ENCODE measurements at regions not wholly inside any gene's neighbourhood (a gene's known extent, or its start where the extent isn't known, plus 50 kb on each side); places are given as distances from the start of the nearest gene placed in this dataset.
"Not testable (repeated sequence)": the region's sequence is repeated elsewhere in the genome, so short reads cannot be mapped to it uniquely, and the experiment has no call there.

DNA sequence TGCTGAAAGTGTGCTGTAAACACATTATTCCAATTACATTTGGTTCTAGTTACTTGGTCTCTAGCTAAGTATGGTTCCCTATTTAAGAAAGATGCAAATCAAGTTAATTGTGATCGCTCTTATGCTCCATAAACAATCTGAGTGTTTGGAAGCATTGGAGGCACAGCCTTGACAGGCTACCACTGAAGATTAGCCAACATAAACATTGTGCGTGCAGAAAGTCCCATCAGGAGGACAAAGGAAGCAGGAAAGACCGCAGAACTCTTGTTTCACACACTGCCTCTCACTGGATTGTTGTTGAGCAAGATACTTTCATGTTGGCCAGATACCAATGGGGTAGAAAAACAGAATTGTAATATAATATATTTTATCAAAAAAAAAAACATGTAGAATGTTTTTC, 814.4 kb downstream of the EFNB2 start:
- H3K4me3 Mint-ChIP-seq: no peak overlapping the region
- H3K27ac Mint-ChIP-seq: no peak overlapping the region
- no peaks in the 10 kb centered on the region for H3K4me1 Mint-ChIP-seq (ENCODE audit: low read depth)
- H3K9me3 Mint-ChIP-seq: no peaks in the 10 kb centered on the region
- no peaks in the 10 kb centered on the region for H3K27me3 Mint-ChIP-seq
- DNase-seq: no peak
- no peaks in the 10 kb centered on the region for H3K36me3 Mint-ChIP-seq (ENCODE audit: low read depth)

DNA sequence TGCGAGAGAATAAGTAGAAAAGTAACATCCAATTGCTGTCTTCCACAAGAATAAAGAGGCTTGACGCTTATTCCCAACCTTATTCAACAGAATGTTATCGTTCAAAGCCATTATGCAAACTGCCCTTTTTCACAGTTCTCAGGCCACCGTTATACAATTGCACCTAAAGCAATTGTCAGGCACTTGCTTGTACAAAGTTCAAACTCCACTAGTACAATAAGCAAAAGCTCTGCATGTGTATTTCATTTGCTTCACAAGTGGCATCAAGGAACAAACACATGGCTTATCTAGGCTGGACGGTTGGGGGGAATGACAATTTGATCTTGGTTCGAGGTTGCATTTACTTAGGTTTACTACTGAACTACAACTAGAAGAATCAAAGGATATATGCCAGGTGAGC, 815.6 kb downstream of the EFNB2 start:
- H3K27me3 Mint-ChIP-seq: no peaks in the 10 kb centered on the region
- no peak overlapping the region for H3K4me3 Mint-ChIP-seq
- no peaks in the 10 kb centered on the region for H3K9me3 Mint-ChIP-seq
- no peaks in the 10 kb centered on the region for H3K4me1 Mint-ChIP-seq (ENCODE audit: low read depth)
- no peak for DNase-seq
- H3K36me3 Mint-ChIP-seq (ENCODE audit: low read depth): no peaks in the 10 kb centered on the region
- no peak overlapping the region for H3K27ac Mint-ChIP-seq

DNA sequence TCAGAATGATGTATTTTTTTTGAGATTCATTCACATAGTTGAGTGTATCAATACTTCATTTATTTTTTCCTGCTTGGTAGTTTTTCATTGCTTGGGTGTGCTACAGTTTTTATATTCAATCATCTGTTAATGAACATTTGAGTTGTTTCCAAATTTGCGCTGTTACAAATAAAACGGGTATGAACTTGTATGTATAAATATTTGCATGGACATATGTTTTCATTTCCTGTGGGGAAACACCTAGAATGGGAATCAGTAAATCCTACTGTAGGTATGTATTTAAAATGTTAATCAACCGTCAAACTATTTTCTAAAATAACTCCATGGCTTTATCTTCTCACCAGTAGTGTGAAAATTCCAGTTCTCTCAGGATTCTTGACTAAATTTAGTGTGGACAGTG, 826.3 kb downstream of the EFNB2 start:
- DNase-seq: no peak
- Mint-ChIP-seq H3K4me1 (ENCODE audit: low read depth) (no peaks in the 10 kb centered on the region), H3K4me3 (no peak overlapping the region), H3K36me3 (ENCODE audit: low read depth) (no peaks in the 10 kb centered on the region), H3K27me3 (no peaks in the 10 kb centered on the region), H3K27ac (no peak overlapping the region), H3K9me3 (no peaks in the 10 kb centered on the region)

DNA sequence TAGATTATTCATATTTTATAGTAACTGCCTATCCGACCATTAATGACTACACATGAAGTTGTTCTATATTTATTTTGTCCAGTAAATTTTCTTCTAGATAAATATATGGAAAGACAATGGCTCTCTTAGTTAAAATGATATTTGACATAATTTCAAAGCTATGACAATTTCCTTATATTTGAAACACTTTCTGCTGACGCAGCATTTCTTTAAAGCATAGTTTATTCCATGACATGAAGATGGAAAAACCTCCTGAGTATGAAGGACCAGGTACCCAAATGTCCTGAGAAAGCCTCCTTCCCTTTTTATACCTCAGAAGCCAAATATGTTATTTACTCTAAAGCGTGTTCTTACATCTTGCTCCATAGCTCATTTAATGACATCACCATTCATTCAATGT, 831.6 kb downstream of the EFNB2 start:
- no peak overlapping the region for H3K27ac Mint-ChIP-seq

DNA sequence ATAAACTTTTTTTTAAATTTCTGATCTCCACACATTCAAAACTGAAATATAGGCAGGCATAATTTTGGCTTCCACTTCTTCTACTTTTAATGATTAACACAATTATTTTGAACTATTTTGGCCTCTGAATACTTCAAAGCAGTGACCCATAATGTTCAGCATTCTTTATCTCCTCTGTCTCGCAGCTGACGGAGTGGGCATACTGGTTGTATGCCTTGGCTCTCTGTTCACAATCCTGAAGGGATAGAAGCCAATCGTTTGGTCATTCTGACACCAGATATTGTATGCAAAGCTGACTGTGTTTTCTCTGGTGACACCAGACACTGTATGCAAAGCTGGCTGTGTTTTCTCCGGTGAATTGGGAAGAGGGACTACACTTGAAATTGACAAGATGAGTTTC, 833.0 kb downstream of the EFNB2 start:
- no peak for DNase-seq
- Mint-ChIP-seq H3K27ac (no peak overlapping the region), H3K4me3 (no peak overlapping the region), H3K4me1 (ENCODE audit: low read depth) (no peaks in the 10 kb centered on the region), H3K36me3 (ENCODE audit: low read depth) (no peaks in the 10 kb centered on the region), H3K9me3 (no peaks in the 10 kb centered on the region), H3K27me3 (no peaks in the 10 kb centered on the region)

More for the DNA sequence above, 831.6 kb downstream of the EFNB2 start:
- no peaks in the 10 kb centered on the region for H3K4me1 Mint-ChIP-seq (ENCODE audit: low read depth)
- no peak for DNase-seq
- H3K27me3 Mint-ChIP-seq: no peaks in the 10 kb centered on the region
- no peaks in the 10 kb centered on the region for H3K36me3 Mint-ChIP-seq (ENCODE audit: low read depth)
- no peak overlapping the region for H3K4me3 Mint-ChIP-seq
- no peaks in the 10 kb centered on the region for H3K9me3 Mint-ChIP-seq

DNA sequence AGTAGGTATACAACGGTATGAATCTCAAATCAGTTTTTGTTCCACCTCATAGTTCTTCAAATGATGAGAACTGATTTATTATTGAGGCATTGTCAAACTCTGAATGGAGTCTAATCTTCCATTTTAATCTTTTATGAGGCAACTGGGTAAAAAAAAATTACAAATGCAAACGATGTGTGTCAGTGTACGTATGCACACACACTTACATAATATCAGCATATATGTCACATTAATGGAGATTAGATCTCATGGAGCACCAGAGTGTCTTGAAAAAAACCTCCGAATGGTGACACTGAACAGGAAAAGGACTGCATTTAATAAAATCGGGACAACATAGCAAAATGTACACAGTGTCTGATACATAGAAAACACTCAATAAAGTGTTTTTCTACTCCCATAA, 842.7 kb downstream of the EFNB2 start:
- Mint-ChIP-seq H3K4me3 (no peak overlapping the region), H3K36me3 (ENCODE audit: low read depth) (no peaks in the 10 kb centered on the region), H3K9me3 (no peaks in the 10 kb centered on the region), H3K4me1 (ENCODE audit: low read depth) (no peaks in the 10 kb centered on the region), H3K27me3 (no peaks in the 10 kb centered on the region), H3K27ac (no peak overlapping the region)
- no peak for DNase-seq

DNA sequence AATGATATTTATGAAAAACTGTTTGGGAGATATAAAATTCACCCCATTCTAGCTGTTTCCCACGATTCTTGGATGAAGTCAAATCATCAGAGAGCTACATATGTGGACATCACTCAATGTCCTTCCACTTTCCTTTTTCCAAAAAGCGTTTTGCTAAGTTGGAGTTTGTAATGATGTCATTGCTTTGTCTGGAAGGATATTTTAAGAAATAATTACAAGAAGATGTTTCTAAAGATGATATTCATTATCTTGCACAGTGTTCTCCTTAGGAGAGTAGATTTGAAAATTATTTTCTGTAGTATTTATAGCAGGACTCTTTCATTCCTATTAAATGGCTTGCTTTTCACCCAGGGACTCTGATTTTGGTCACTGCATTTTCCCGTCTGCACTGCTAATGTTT, 851.2 kb downstream of the EFNB2 start:
- Mint-ChIP-seq H3K36me3 (ENCODE audit: low read depth) (no peaks in the 10 kb centered on the region), H3K27ac (no peak overlapping the region), H3K4me1 (ENCODE audit: low read depth) (no peaks in the 10 kb centered on the region), H3K9me3 (no peaks in the 10 kb centered on the region), H3K27me3 (no peaks in the 10 kb centered on the region), H3K4me3 (no peak overlapping the region)
- no peak for DNase-seq

DNA sequence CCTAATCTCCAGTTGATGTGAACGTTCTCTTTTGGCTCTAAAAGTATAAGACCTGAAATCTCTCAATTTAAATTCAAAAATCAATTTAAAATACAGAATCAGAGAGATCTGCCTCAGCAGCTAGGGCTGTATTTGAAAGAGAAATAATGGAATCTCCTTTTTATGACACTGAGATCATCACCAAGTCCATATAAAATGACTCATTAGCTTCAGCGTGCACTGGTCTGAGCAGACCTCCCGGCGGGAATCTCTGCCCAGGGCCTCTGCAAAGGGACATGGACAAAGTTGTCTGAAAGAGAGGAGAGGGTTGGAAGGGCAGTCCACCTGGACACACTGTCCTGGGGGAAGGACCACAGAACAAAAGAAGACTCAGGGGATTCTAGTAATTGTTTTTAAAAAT, 855.6 kb downstream of the EFNB2 start:
- Mint-ChIP-seq H3K9me3 (no peaks in the 10 kb centered on the region), H3K36me3 (ENCODE audit: low read depth) (no peaks in the 10 kb centered on the region), H3K27me3 (no peaks in the 10 kb centered on the region), H3K4me3 (no peak overlapping the region), H3K27ac (no peak overlapping the region), H3K4me1 (ENCODE audit: low read depth) (no peaks in the 10 kb centered on the region)
- no peak for DNase-seq

DNA sequence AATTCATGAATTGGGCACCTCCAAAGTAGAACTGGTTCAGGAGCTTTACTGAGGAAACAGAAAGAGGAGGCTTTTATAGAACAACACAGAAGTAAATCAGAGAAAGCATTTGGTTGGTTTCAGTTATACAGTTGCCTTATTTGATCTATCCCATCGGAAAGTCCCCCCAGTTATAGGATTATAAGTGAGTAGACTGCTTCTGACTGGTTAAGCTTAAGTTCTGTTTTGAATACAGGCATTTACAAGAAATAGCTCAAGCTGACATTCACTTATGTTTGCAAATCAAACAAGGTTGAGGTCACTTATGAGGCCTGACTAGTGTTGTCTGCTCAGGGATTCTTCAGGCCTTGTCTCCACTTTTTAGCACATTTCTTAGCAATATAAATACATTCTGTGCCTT, 857.4 kb downstream of the EFNB2 start:
- Mint-ChIP-seq H3K36me3 (ENCODE audit: low read depth) (no peaks in the 10 kb centered on the region), H3K27me3 (no peaks in the 10 kb centered on the region), H3K9me3 (no peaks in the 10 kb centered on the region), H3K4me3 (no peak overlapping the region), H3K27ac (no peak overlapping the region), H3K4me1 (ENCODE audit: low read depth) (no peaks in the 10 kb centered on the region)
- DNase-seq: no peak

DNA sequence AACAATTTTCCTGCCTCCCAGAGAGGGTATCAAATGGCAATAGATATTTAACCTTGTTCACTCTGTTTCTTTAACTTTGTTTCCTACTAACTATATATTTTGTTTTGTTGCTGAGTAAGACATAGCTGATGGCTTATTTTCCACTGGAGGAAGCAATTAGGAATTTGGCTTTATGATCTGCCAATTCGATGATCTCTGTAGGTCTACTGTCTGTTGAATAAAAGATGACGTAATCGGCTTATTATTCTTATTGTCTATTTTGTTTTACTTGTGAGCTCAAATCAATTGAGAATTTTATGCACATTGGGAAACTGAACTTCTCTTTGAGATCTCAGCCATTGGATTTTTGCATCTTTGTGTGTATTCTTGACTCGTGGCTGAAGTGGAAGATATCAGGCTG, 862.6 kb downstream of the EFNB2 start:
- Mint-ChIP-seq H3K27me3 (no peaks in the 10 kb centered on the region), H3K36me3 (ENCODE audit: low read depth) (no peaks in the 10 kb centered on the region), H3K4me1 (ENCODE audit: low read depth) (no peaks in the 10 kb centered on the region), H3K27ac (no peak overlapping the region), H3K9me3 (no peaks in the 10 kb centered on the region), H3K4me3 (no peak overlapping the region)
- DNase-seq: no peak

DNA sequence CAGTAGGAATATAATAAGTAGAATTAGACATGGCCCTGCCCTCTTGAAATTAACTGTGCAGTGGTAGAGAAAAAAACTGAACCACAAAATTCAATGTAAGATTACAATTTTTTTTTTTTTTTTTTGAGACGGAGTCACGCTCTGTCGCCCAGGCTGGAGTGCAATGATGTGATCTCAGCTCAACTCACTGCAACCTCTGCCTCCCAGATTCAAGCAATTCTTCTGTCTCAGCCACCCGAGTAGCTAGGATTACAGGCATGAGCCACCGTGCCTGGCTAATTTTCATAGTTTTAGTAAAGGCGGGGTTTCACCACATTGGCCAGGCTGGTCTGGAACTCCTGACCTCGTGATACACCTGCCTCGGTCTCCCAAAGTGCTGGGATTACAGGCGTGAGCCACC, 864.3 kb downstream of the EFNB2 start:
- DNase-seq; H3K9me3 Mint-ChIP-seq; H3K4me1 Mint-ChIP-seq (ENCODE audit: low read depth): not testable (repeated sequence)

DNA sequence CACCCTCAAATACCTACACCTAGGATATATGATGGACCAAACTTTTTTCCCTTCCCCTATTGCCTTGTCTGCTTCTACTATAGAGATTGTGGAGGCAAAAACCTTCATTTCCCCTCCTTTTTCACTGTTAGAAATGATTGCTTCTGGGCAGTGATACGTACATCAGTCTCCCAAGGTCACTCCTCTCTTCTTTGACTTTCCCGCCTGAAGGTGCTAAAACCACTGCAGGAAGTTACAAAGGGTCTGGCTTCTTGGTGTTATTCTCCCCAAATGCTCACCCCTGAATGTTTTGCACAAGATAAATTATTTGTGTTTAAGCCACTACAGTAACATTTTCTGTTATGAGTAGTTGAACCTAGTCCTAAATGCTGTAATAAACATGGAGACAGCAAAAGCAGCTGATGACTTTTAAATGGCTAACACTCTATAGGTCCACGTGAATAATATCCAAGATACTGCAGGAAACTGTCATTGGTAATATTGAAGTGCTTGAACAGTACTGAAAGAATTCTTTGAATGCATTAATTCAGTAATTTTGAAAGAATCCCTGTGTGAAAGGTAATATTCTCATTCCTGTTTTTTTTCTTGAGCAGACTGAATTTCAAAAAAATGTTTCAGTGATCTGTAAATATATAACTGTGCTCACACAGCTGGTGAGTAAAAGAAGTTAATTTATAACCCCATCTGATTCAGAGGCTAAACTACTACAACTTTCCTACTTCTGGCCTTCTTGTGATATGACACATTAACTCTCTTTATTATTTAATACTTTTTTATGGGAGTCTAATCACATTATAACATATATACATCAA, 865.1 kb downstream of the EFNB2 start:
- Mint-ChIP-seq H3K4me1 (ENCODE audit: low read depth) (no peaks in the 10 kb centered on the region), H3K27me3 (no peaks in the 10 kb centered on the region), H3K4me3 (no peak overlapping the region), H3K36me3 (ENCODE audit: low read depth) (no peaks in the 10 kb centered on the region), H3K27ac (no peak overlapping the region), H3K9me3 (no peaks in the 10 kb centered on the region)
- DNase-seq: no peak

More for the DNA sequence above, 864.3 kb downstream of the EFNB2 start:
- H3K27me3 Mint-ChIP-seq; H3K36me3 Mint-ChIP-seq (ENCODE audit: low read depth); H3K27ac Mint-ChIP-seq; H3K4me3 Mint-ChIP-seq: not testable (repeated sequence)

DNA sequence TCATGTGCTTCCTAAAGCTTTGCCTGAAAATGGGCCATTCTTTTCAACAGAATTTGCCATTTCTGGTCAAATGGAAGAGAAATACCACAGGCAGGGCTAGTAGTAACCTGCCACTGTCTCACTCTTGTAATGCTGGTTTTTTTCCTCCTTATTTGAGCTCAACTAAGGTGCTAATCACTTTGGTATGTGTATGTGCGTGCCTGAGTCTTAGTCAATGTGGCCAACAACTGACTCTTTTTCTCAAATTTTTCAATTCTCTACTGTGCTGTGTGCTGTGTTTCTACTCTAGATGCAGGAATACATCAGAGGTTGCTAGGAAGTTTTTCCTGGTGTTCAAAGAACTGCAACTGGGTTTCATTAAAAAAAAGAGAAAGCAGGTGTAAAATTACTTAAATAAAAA, 870.2 kb downstream of the EFNB2 start:
- Mint-ChIP-seq H3K27me3 (no peaks in the 10 kb centered on the region), H3K9me3 (no peaks in the 10 kb centered on the region), H3K27ac (no peak overlapping the region), H3K4me1 (ENCODE audit: low read depth) (no peaks in the 10 kb centered on the region), H3K4me3 (no peak overlapping the region), H3K36me3 (ENCODE audit: low read depth) (no peaks in the 10 kb centered on the region)
- no peak for DNase-seq

DNA sequence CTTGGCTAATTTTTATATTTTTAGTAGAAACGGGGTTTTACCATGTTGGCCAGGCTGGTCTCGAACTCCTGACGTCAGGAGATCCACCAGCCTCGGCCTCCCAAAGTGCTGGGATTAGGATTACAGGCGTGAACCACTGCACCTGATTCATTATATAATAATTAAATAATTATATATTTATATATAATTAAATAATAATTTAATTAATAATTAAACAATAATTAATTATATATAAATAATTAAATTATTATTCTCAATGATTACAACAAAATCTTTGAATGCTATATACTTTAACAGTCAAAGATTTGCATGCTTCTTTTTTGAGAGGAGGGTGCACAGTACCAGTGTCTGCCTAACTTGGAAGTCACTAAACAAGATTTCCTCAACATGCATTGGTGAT, 872.3 kb downstream of the EFNB2 start:
- no peaks in the 10 kb centered on the region for H3K4me1 Mint-ChIP-seq (ENCODE audit: low read depth)
- H3K36me3 Mint-ChIP-seq (ENCODE audit: low read depth): no peaks in the 10 kb centered on the region
- no peaks in the 10 kb centered on the region for H3K27me3 Mint-ChIP-seq
- no peaks in the 10 kb centered on the region for H3K9me3 Mint-ChIP-seq
- no peak overlapping the region for H3K27ac Mint-ChIP-seq
- no peak for DNase-seq
- no peak overlapping the region for H3K4me3 Mint-ChIP-seq

DNA sequence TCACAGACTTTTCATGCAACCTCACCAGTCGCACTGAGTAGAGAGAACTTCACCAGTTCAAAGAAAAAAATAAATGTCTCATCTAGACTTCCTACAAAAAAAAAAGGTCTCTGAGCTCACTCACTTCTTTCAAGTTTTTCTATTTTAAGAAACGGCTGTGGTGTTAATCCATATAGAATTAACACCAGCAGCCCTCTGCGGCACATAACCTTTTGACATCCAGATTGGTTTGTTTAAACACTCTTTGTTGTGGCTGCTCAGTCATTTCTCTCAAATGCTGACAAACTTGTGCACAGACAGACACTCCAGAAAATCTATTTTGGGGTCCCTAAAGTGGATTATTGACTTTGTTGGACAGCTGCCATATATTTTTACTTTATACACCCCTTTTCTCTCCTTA, 874.9 kb downstream of the EFNB2 start:
- no peaks in the 10 kb centered on the region for H3K9me3 Mint-ChIP-seq
- no peaks in the 10 kb centered on the region for H3K36me3 Mint-ChIP-seq (ENCODE audit: low read depth)
- H3K27ac Mint-ChIP-seq: no peak overlapping the region
- no peak for DNase-seq
- H3K27me3 Mint-ChIP-seq: no peaks in the 10 kb centered on the region
- H3K4me3 Mint-ChIP-seq: no peak overlapping the region
- H3K4me1 Mint-ChIP-seq (ENCODE audit: low read depth): no peaks in the 10 kb centered on the region

DNA sequence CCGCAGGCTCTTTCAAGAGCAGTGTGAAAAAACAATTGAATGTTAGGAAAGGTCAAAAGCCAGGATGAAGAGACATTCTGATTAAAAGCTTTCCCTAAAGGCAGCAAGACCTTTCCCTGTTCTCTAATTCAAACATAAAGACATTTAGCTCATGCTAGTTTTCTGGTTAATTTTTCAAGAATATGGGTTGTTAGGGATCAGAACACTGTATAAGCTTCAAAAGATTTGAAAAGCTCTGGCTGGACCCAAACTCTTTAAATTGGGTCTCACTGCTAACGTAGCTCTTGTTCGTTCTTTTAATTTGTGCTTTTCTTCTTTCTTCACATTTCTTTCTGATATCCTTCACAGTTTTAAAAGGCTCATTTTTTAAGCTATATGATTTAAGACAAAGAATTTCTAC, 877.0 kb downstream of the EFNB2 start:
- H3K4me1 Mint-ChIP-seq (ENCODE audit: low read depth): no peaks in the 10 kb centered on the region

More for the DNA sequence above, 877.0 kb downstream of the EFNB2 start:
- no peak for DNase-seq
- Mint-ChIP-seq H3K36me3 (ENCODE audit: low read depth) (no peaks in the 10 kb centered on the region), H3K9me3 (no peaks in the 10 kb centered on the region), H3K4me3 (no peak overlapping the region), H3K27ac (no peak overlapping the region), H3K27me3 (no peaks in the 10 kb centered on the region)

Data from activated T-cell treated with anti-CD3 and anti-CD28 coated beads, Interleukin-2, amount 50 U/mL, for 24 hours (primary cell).